ENCODE measurements at regions not wholly inside any gene's neighbourhood (a gene's known extent, or its start where the extent isn't known, plus 50 kb on each side); places are given as distances from the start of the nearest gene placed in this dataset.

GRCh38 chr3:153242896-153243295, 80.9 kb downstream of the RAP2B start:
- H3K36me3 Mint-ChIP-seq (ENCODE audit: unreplicated experiment): no peaks in the 10 kb centered on the region
- TF ChIP-seq CTCF (IDR thresholded peaks at IDR 0.05; ENCODE audit: partially characterized antibody, unreplicated experiment): no peak
- no peaks in the 10 kb centered on the region for H3K9me3 Mint-ChIP-seq (ENCODE audit: unreplicated experiment)
- no peak overlapping the region for H3K27ac Mint-ChIP-seq (ENCODE audit: unreplicated experiment)
- no peak overlapping the region for H3K4me3 Mint-ChIP-seq (ENCODE audit: unreplicated experiment)
- H3K27me3 Mint-ChIP-seq (ENCODE audit: unreplicated experiment): no peaks in the 10 kb centered on the region
- no peak for DNase-seq
- H3K4me1 Mint-ChIP-seq (ENCODE audit: low read depth, unreplicated experiment): no peaks in the 10 kb centered on the region

- DNase-seq: no peak
- no peak for TF ChIP-seq CTCF (IDR thresholded peaks at IDR 0.05; ENCODE audit: partially characterized antibody, unreplicated experiment)
- Mint-ChIP-seq H3K36me3 (ENCODE audit: unreplicated experiment) (no peaks in the 10 kb centered on the region), H3K27ac (ENCODE audit: unreplicated experiment) (no peak overlapping the region), H3K27me3 (ENCODE audit: unreplicated experiment) (no peaks in the 10 kb centered on the region), H3K9me3 (ENCODE audit: unreplicated experiment) (no peaks in the 10 kb centered on the region), H3K4me1 (ENCODE audit: low read depth, unreplicated experiment) (no peaks in the 10 kb centered on the region), H3K4me3 (ENCODE audit: unreplicated experiment) (no peak overlapping the region)
Measured at GRCh38 chr3:153244961-153245360, 82.9 kb downstream of the RAP2B start.

- Mint-ChIP-seq H3K27me3 (ENCODE audit: unreplicated experiment) (no peaks in the 10 kb centered on the region), H3K36me3 (ENCODE audit: unreplicated experiment) (no peaks in the 10 kb centered on the region), H3K4me1 (ENCODE audit: low read depth, unreplicated experiment) (no peaks in the 10 kb centered on the region), H3K4me3 (ENCODE audit: unreplicated experiment) (no peak overlapping the region), H3K9me3 (ENCODE audit: unreplicated experiment) (no peaks in the 10 kb centered on the region), H3K27ac (ENCODE audit: unreplicated experiment) (no peak overlapping the region)
- no peak for TF ChIP-seq CTCF (IDR thresholded peaks at IDR 0.05; ENCODE audit: partially characterized antibody, unreplicated experiment)
- no peak for DNase-seq
Measured at GRCh38 chr3:153245661-153246060, 83.6 kb downstream of the RAP2B start.

- H3K27me3 Mint-ChIP-seq (ENCODE audit: unreplicated experiment): no peaks in the 10 kb centered on the region
- no peak for TF ChIP-seq CTCF (IDR thresholded peaks at IDR 0.05; ENCODE audit: partially characterized antibody, unreplicated experiment)
- no peak overlapping the region for H3K4me3 Mint-ChIP-seq (ENCODE audit: unreplicated experiment)
- DNase-seq: no peak
- no peak overlapping the region for H3K27ac Mint-ChIP-seq (ENCODE audit: unreplicated experiment)
- H3K9me3 Mint-ChIP-seq (ENCODE audit: unreplicated experiment): no peaks in the 10 kb centered on the region
- no peaks in the 10 kb centered on the region for H3K4me1 Mint-ChIP-seq (ENCODE audit: low read depth, unreplicated experiment)
- no peaks in the 10 kb centered on the region for H3K36me3 Mint-ChIP-seq (ENCODE audit: unreplicated experiment)
Measured at GRCh38 chr3:153246331-153246730, 84.3 kb downstream of the RAP2B start.

GRCh38 chr3:153246806-153247205, 84.8 kb downstream of the RAP2B start:
- H3K4me1 Mint-ChIP-seq (ENCODE audit: low read depth, unreplicated experiment): no peaks in the 10 kb centered on the region
- no peaks in the 10 kb centered on the region for H3K36me3 Mint-ChIP-seq (ENCODE audit: unreplicated experiment)
- H3K27ac Mint-ChIP-seq (ENCODE audit: unreplicated experiment): no peak overlapping the region
- H3K4me3 Mint-ChIP-seq (ENCODE audit: unreplicated experiment): no peak overlapping the region
- H3K27me3 Mint-ChIP-seq (ENCODE audit: unreplicated experiment): no peaks in the 10 kb centered on the region
- TF ChIP-seq CTCF (IDR thresholded peaks at IDR 0.05; ENCODE audit: partially characterized antibody, unreplicated experiment): no peak
- H3K9me3 Mint-ChIP-seq (ENCODE audit: unreplicated experiment): no peaks in the 10 kb centered on the region
- DNase-seq: no peak
